ENCODE measurements at regions not wholly inside any gene's neighbourhood (a gene's known extent, or its start where the extent isn't known, plus 50 kb on each side); places are given as distances from the start of the nearest gene placed in this dataset.

GRCh38 chr9:8237096-8237495 lies 437.5 kb upstream of the DMAC1 start:
- 3% methylated on average over 2 of the region's 2 CpGs for WGBS (ENCODE audit: low lambda C conversion rate)
- no peak for FAIRE-seq
- H3K36me3 ChIP-seq (replicated peaks in 1 of 2; ENCODE audit: control insufficient read depth in 1 of 2, insufficient read depth in 2 of 2, low read length in 2 of 2): no peaks in the 10 kb centered on the region
- in situ Hi-C loops (cut with HindIII; ENCODE audit: extremely low pct_ligation_motif_present, low pct_unique_long_range_greater_than_20kb): no loop called here
- ATAC-seq: no peak
- no peaks in the 10 kb centered on the region for H3K79me2 ChIP-seq (ENCODE audit: insufficient read depth, low read length)
- no peak overlapping the region for H2AFZ ChIP-seq (ENCODE audit: low read length)
- H3K27me3 ChIP-seq (ENCODE audit: control insufficient read depth in 1 of 2, insufficient read depth in 2 of 2, low read length in 2 of 2): no peaks in the 10 kb centered on the region
- no TSS peak for BruUV-seq (replicated peaks)
- ChIA-PET POLR2A (no interaction called here), CTCF (ENCODE audit: low intra/inter-chr PET ratio, low total read pairs) (no interaction called here)
- H3K27ac ChIP-seq (ENCODE audit: extremely low read length, insufficient read depth, low read length): no peak overlapping the region
- no peak overlapping the region for H3K9ac ChIP-seq (ENCODE audit: insufficient read depth, low read depth, low read length)
- no peaks in the 10 kb centered on the region for H3K4me1 ChIP-seq (ENCODE audit: insufficient read depth, low read length)
- no peak overlapping the region for H3K4me3 ChIP-seq (replicated peaks in 1 of 3; ENCODE audit: insufficient read depth in 1 of 3, low read depth in 2 of 3, low read length in 3 of 3)
- no peak for DNase-seq (ENCODE audit: low spot score)
- peaks cover 78% of the 10 kb centered on the region for H3K9me3 ChIP-seq (ENCODE audit: low read length)
- intact Hi-C loops (cut with micrococcal nuclease; ENCODE audit: unreplicated experiment): loop anchor here (5.0 kb wide), 1 partner anchor 110 kb away; no protein-coding TSS in a partner anchor
- H4K20me1 ChIP-seq (ENCODE audit: insufficient read depth, low read length): no peaks in the 10 kb centered on the region
- TF ChIP-seq IRF9 (CRISPR knock-in tag; IDR thresholded peaks at IDR 0.05; ENCODE audit: borderline replicate concordance) (no peak), ZSCAN12 (CRISPR knock-in tag; IDR thresholded peaks at IDR 0.05) (no peak)
- no peak overlapping the region for H3K4me2 ChIP-seq (ENCODE audit: low read depth, low read length)

GRCh38 chr9:8235489-8235888 lies 435.9 kb upstream of the DMAC1 start:
- H3K4me2 ChIP-seq (ENCODE audit: low read depth, low read length): no peak overlapping the region
- FAIRE-seq (no peak), DNase-seq (ENCODE audit: low spot score) (no peak), ATAC-seq (no peak)
- no peaks in the 10 kb centered on the region for H3K79me2 ChIP-seq (ENCODE audit: insufficient read depth, low read length)
- ChIA-PET CTCF (ENCODE audit: low intra/inter-chr PET ratio, low total read pairs) (no interaction called here), POLR2A (no interaction called here)
- intact Hi-C loops (cut with micrococcal nuclease; ENCODE audit: unreplicated experiment): loop anchor here (5.0 kb wide), 1 partner anchor 108 kb away; no protein-coding TSS in a partner anchor
- H3K27me3 ChIP-seq (ENCODE audit: control insufficient read depth in 1 of 2, insufficient read depth in 2 of 2, low read length in 2 of 2): no peaks in the 10 kb centered on the region
- no peaks in the 10 kb centered on the region for H3K36me3 ChIP-seq (replicated peaks in 1 of 2; ENCODE audit: control insufficient read depth in 1 of 2, insufficient read depth in 2 of 2, low read length in 2 of 2)
- no peak overlapping the region for H3K9ac ChIP-seq (ENCODE audit: insufficient read depth, low read depth, low read length)
- no peaks in the 10 kb centered on the region for H4K20me1 ChIP-seq (ENCODE audit: insufficient read depth, low read length)
- H3K27ac ChIP-seq (ENCODE audit: extremely low read length, insufficient read depth, low read length): no peak overlapping the region
- in situ Hi-C loops (cut with HindIII; ENCODE audit: extremely low pct_ligation_motif_present, low pct_unique_long_range_greater_than_20kb): no loop called here
- H3K9me3 ChIP-seq (ENCODE audit: low read length): peaks cover 79% of the 10 kb centered on the region
- no peaks in the 10 kb centered on the region for H3K4me1 ChIP-seq (ENCODE audit: insufficient read depth, low read length)
- no TSS peak for BruUV-seq (replicated peaks)
- H2AFZ ChIP-seq (ENCODE audit: low read length): no peak overlapping the region
- no peak overlapping the region for H3K4me3 ChIP-seq (replicated peaks in 1 of 3; ENCODE audit: insufficient read depth in 1 of 3, low read depth in 2 of 3, low read length in 3 of 3)
- TF ChIP-seq SRY (CRISPR knock-in tag; IDR thresholded peaks at IDR 0.05) (no peak), THAP9 (CRISPR knock-in tag; IDR thresholded peaks at IDR 0.05; ENCODE audit: borderline replicate concordance) (no peak), CEBPB (IDR thresholded peaks at IDR 0.05; ENCODE audit: borderline replicate concordance, low read depth, low read length) (no peak), ZNF484 (CRISPR knock-in tag; IDR thresholded peaks at IDR 0.05; ENCODE audit: borderline replicate concordance, low read depth) (no peak), ZNF34 (CRISPR knock-in tag; IDR thresholded peaks at IDR 0.05; ENCODE audit: borderline replicate concordance) (no peak), ZNF343 (CRISPR knock-in tag; IDR thresholded peaks at IDR 0.05) (no peak), ZNF720 (CRISPR knock-in tag; IDR thresholded peaks at IDR 0.05) (no peak), GATAD2A (CRISPR knock-in tag; IDR thresholded peaks at IDR 0.05) (no peak), TERF1 (CRISPR knock-in tag; IDR thresholded peaks at IDR 0.05) (no peak), KLF6 (CRISPR knock-in tag; IDR thresholded peaks at IDR 0.05) (no peak), ZNF589 (CRISPR knock-in tag; conservative IDR thresholded peaks at IDR 0.05) (no peak), ARID2 (CRISPR knock-in tag; IDR thresholded peaks at IDR 0.05; ENCODE audit: borderline replicate concordance) (no peak), HNRNPUL1 (IDR thresholded peaks at IDR 0.05; ENCODE audit: low read depth, low read length) (no peak), MIXL1 (CRISPR knock-in tag; IDR thresholded peaks at IDR 0.05) (no peak)
